CD4-positive, alpha-beta memory T cell (primary cell): ENCODE measurements at regions not wholly inside any gene's neighbourhood (a gene's known extent, or its start where the extent isn't known, plus 50 kb on each side); places are given as distances from the start of the nearest gene placed in this dataset.
"Not testable (repeated sequence)": the region's sequence is repeated elsewhere in the genome, so short reads cannot be mapped to it uniquely, and the experiment has no call there.

ENCODE experiments used
- CTCF ChIA-PET: fragments of 350-600 bp; sonication (Branson Sonifier 250); formaldehyde crosslinking; loops from one replicate; lab custom pipeline; 2021; ENCODE audit warnings: inconsistent platforms; ENCODE audit not compliant: partially characterized antibody; lab: Charles Lee
- POLR2A ChIA-PET: fragments of 350-600 bp; sonication (Branson Sonifier 250); formaldehyde crosslinking; loops from one replicate; lab custom pipeline; 2021; ENCODE audit not compliant: partially characterized antibody; lab: Charles Lee
- DNase-seq, 5 donors: peaks; one replicate each; pipeline versions ENCODE4 v3.0.0 to v3.0.0-alpha.2; 2020 to 2022; ENCODE audit warnings: mixed read lengths in 1 of 5
- H3K27ac ChIP-seq: one replicate; pipeline ENCODE4 v1.7.0; 2013; ENCODE audit warnings: low read depth, low read length
- H3K27me3 ChIP-seq: 2 replicates; pipeline ENCODE4 v1.7.0; 2013; ENCODE audit warnings: mild to moderate bottlenecking, low read length, moderate library complexity; ENCODE audit not compliant: insufficient read depth
- H3K36me3 ChIP-seq: 2 replicates; pipeline ENCODE4 v1.7.0; 2013; ENCODE audit warnings: mild to moderate bottlenecking, low read length, moderate library complexity; ENCODE audit not compliant: insufficient read depth
- H3K4me1 ChIP-seq: 2 replicates; pipeline ENCODE4 v1.7.0; 2013; ENCODE audit warnings: mild to moderate bottlenecking, low read length, moderate library complexity; ENCODE audit not compliant: insufficient read depth
- H3K4me3 ChIP-seq, 2 donors: one replicate each; pipeline ENCODE4 v1.7.0; 2013; ENCODE audit warnings: low read length in 2 of 2, mild to moderate bottlenecking in 1 of 2
- H3K9me3 ChIP-seq, 2 donors: one replicate each; pipeline ENCODE4 v1.7.0; 2013; ENCODE audit warnings: low read length in 2 of 2, control low read depth in 1 of 2; ENCODE audit not compliant: control insufficient read depth in 1 of 2
- H3K27ac Mint-ChIP-seq, 7 donors: one replicate each; pipeline ENCODE4 v1.8.0; 2020 to 2021; ENCODE audit warnings: mixed read lengths in 7 of 7, mild to moderate bottlenecking in 6 of 7, inconsistent platforms in 3 of 7, moderate library complexity in 3 of 7
- H3K27me3 Mint-ChIP-seq, 2 donors: one replicate each; pipeline ENCODE4 v1.8.0; 2020 to 2021; ENCODE audit warnings: mixed read lengths in 2 of 2
- H3K36me3 Mint-ChIP-seq, 2 donors: one replicate each; pipeline ENCODE4 v1.8.0; 2020 to 2021; ENCODE audit warnings: mixed read lengths in 2 of 2, inconsistent platforms in 1 of 2, mild to moderate bottlenecking in 1 of 2
- H3K4me1 Mint-ChIP-seq, 4 donors: one replicate each; pipeline ENCODE4 v1.8.0; 2020 to 2021; ENCODE audit warnings: mixed read lengths in 4 of 4, mild to moderate bottlenecking in 1 of 4
- H3K4me3 Mint-ChIP-seq, 8 donors: one replicate each; pipeline ENCODE4 v1.8.0; 2020 to 2021; ENCODE audit warnings: mixed read lengths in 8 of 8, mild to moderate bottlenecking in 7 of 8, moderate library complexity in 6 of 8, inconsistent platforms in 3 of 8
- H3K9me3 Mint-ChIP-seq, 8 donors: one replicate each; pipeline ENCODE4 v1.8.0; 2020 to 2021; ENCODE audit warnings: mixed read lengths in 8 of 8, mild to moderate bottlenecking in 5 of 8, inconsistent platforms in 3 of 8, moderate library complexity in 1 of 8
- intact Hi-C: fragments of 100-400 bp; cut with micrococcal nuclease; formaldehyde crosslinking; loops from one replicate; pipeline ENCODE4 v1.15.1; 2023

DNA sequence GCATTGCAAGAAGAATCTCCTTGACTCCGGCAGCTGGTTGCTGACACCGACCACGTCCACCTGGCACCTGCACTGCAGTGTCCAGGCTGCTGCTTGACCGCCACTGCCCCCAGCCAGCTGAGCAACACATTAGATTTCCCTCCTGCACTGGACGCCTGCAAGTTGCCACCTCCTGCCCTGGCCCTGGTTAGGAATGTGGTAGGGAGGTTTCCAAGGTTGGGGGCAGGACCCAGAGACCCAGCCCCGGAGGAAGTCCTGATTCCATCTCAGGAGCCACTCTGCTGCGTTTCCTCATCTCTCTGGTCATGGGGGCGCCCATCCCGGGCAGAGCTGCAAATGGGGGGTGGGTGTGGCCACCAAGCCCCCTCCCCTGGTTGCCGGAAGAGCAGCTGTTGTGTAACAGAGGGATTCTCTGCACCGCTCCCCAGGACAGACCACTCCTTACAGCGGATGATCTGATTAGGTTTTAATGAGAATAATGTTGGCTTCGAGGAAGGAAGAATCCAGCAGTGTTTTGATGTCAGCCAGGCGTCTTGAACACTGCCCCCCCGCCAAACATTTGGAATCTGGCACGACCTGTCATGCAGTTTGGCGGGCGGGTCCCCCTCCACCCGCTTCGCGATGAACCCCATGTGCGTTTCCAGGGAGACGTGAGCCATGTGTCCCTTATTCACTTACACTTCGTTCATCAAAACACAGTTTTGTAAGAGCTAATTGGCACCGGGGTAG lies 205.1 kb downstream of the NPIPB11 start:
- H3K4me3 Mint-ChIP-seq, H3K27me3 Mint-ChIP-seq, H3K36me3 ChIP-seq, H3K9me3 ChIP-seq, H3K4me1 ChIP-seq, H3K4me3 ChIP-seq, H3K27ac Mint-ChIP-seq, CTCF ChIA-PET, H3K27me3 ChIP-seq, POLR2A ChIA-PET, H3K4me1 Mint-ChIP-seq, intact Hi-C loops, H3K9me3 Mint-ChIP-seq, H3K27ac ChIP-seq, DNase-seq: not testable (repeated sequence)
- H3K36me3 Mint-ChIP-seq, result peaks cover 12 to 22% of the 10 kb centered on the region in 2 donors

DNA sequence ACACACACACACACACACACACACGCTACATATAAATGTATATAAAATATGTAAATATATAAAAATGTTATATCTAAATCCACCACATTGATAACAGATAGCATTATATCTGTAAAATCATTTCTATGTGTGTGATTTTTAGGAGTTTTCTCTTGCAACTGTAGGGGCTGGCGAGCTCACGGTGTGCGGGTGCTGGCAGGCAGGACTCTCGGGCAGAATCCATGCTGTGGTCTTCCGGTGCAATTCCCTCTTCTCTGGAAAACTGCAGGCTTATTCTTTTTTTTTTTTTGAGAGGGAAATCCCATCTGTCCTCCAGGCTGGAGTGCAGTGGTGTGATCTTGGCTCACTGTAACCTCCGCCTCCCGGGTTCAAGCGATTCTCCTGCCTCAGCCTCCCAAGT lies 205.8 kb downstream of the NPIPB11 start:
- H3K4me1 ChIP-seq, POLR2A ChIA-PET, H3K9me3 Mint-ChIP-seq, H3K36me3 ChIP-seq, H3K27me3 Mint-ChIP-seq, H3K4me1 Mint-ChIP-seq, H3K27me3 ChIP-seq, H3K9me3 ChIP-seq, H3K4me3 ChIP-seq, H3K4me3 Mint-ChIP-seq, H3K27ac ChIP-seq, intact Hi-C loops, CTCF ChIA-PET, DNase-seq: not testable (repeated sequence)
- Mint-ChIP-seq H3K27ac (peak overlapping the region in 1 of 7 donors; percentile 32), H3K36me3 (peaks cover 8 to 14% of the 10 kb centered on the region in 2 donors)

DNA sequence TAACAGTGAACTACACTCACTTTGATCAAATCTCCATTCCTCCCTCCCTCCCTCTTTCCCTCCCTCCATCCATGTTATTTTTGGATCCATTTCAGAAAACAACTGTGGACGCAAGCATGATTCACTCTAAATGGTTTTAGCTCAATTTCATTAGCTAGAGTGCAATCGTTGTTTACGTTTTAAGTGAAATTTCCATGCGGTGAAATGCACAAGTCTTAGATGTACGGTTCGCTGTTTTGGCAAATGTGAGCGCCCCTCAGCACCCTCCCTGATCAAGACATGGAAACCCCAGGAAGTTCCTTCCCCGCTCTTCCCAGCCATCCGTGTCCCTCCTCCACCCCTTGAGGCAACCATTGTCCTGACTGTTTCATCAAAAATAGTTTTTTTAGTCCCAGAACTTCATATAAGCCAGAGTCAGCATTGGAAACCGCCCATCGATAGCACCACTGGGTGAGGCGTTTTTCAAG lies 206.3 kb downstream of the NPIPB11 start:
- H3K9me3 Mint-ChIP-seq, H3K27ac ChIP-seq, DNase-seq, H3K4me1 ChIP-seq, POLR2A ChIA-PET, H3K4me1 Mint-ChIP-seq, H3K27me3 ChIP-seq, H3K36me3 ChIP-seq, H3K4me3 ChIP-seq, H3K9me3 ChIP-seq, CTCF ChIA-PET, H3K27me3 Mint-ChIP-seq, intact Hi-C loops, H3K4me3 Mint-ChIP-seq: not testable (repeated sequence)
- peak overlapping the region in 1 of 7 donors; percentile 32 for H3K27ac Mint-ChIP-seq
- peaks cover 7 to 12% of the 10 kb centered on the region in 2 donors for H3K36me3 Mint-ChIP-seq

DNA sequence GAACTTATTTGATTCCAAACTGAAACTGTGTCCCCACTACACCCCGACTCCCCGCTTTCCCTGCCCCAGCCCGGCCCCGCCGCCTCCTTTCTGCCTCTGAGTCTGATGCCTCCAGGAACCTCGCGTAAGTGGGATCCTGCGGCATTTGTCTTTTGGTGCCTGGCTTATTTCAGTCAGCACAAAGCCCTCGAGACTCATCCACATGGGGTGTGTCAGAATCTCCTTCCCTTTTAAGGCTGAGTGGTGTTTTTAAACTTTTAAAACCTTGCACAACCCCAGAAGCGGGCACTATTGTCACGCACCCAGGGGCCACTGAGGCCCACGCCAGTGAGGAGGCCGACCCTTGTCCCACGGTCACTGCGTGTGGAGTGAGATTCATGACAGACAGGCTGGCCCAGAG lies 206.9 kb downstream of the NPIPB11 start:
- H3K27me3 Mint-ChIP-seq, intact Hi-C loops, H3K9me3 Mint-ChIP-seq, H3K27ac Mint-ChIP-seq, H3K4me1 ChIP-seq, H3K4me1 Mint-ChIP-seq, H3K27ac ChIP-seq, H3K4me3 ChIP-seq, POLR2A ChIA-PET, DNase-seq, H3K36me3 ChIP-seq, CTCF ChIA-PET, H3K27me3 ChIP-seq, H3K9me3 ChIP-seq, H3K4me3 Mint-ChIP-seq: not testable (repeated sequence)
- H3K36me3 Mint-ChIP-seq, result peaks cover 7 to 14% of the 10 kb centered on the region in 2 donors

DNA sequence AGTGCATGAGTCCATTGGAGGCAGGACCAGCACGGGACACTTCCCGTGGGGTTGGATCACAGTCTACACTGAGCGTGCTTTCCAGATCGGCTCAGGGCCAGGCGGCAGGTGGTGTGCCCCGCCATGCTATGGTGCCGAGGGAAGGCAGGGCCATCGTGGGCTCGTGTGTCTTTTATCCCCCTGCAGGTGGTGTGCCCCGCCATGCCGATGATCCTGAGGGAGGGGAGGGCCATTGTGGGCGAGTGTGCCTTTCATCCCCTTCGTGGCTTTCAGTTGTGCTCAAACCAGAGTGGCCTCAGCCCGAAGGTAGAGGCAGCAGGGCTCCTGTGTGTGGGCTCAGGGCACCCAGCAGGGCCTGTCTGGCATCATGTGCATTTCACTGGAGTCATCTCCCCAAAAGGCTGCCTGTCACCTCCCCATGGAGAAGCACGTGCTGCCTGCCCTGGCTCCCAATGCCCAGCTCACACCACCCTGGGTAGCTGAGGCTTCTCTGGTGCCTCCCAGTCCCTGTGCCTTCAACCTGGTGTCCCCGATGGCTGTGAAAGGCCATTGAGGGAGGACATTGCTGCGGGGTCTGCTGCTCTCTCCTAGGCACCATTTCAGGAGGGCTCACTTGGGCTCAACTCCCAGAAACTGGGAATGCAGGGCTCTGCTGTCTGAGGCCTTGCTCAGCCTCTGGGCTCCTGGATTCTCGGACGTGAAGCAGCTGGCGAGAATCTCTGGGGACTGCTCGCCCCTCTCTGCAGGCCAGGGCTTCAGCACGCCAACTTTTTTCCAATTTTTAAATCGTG lies 207.6 kb downstream of the NPIPB11 start:
- ChIA-PET POLR2A (no interaction called here), CTCF (no interaction called here)
- H3K9me3 ChIP-seq, result no peaks in the 10 kb centered on the region
- H3K36me3 ChIP-seq, result no peaks in the 10 kb centered on the region
- no peak for DNase-seq
- no peaks in the 10 kb centered on the region for H3K27me3 ChIP-seq
- Mint-ChIP-seq H3K4me1 (peaks cover 0 to 7% (median under 1%) of the 10 kb centered on the region in 4 donors), H3K27ac (no peak overlapping the region), H3K36me3 (peaks cover 3 to 13% of the 10 kb centered on the region in 2 donors), H3K9me3 (no peaks in the 10 kb centered on the region), H3K27me3 (no peaks in the 10 kb centered on the region), H3K4me3 (no peak overlapping the region)
- no peak overlapping the region for H3K4me3 ChIP-seq
- no peak overlapping the region for H3K27ac ChIP-seq
- H3K4me1 ChIP-seq, result no peaks in the 10 kb centered on the region
- intact Hi-C loops, result no loop called here

DNA sequence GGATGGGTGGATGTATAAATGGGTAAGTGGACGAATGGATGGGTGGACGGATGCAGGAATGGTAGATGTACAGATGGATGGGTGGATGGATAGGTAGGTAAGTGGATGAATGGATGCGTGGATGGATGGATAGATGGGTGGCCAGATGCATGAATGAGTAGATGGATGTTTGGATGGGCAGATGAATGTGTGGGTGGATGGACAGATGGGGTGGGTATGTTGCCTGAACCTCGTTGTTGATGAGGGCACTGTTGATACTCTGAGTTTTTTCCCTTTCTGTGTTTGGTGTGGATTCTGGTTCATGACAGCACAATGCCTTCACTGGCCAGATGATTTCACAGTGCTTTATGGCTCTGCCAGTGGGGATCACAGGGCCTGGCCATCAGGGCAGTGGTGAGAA lies 208.3 kb downstream of the NPIPB11 start:
- no peak overlapping the region for H3K4me3 Mint-ChIP-seq
- no peaks in the 10 kb centered on the region for H3K27me3 Mint-ChIP-seq
- no peaks in the 10 kb centered on the region for H3K36me3 ChIP-seq
- ChIA-PET POLR2A (no interaction called here), CTCF (no interaction called here)
- H3K4me1 ChIP-seq, result no peaks in the 10 kb centered on the region
- H3K4me1 Mint-ChIP-seq, result peaks cover 0 to 7% (median under 1%) of the 10 kb centered on the region in 4 donors
- H3K4me3 ChIP-seq, result no peak overlapping the region
- no peak for DNase-seq
- H3K36me3 Mint-ChIP-seq, result peaks cover 3 to 15% of the 10 kb centered on the region in 2 donors
- no peak overlapping the region for H3K27ac Mint-ChIP-seq
- H3K9me3 Mint-ChIP-seq, result no peaks in the 10 kb centered on the region
- intact Hi-C loops, result no loop called here
- H3K27ac ChIP-seq, result no peak overlapping the region
- no peaks in the 10 kb centered on the region for H3K9me3 ChIP-seq
- H3K27me3 ChIP-seq, result no peaks in the 10 kb centered on the region

DNA sequence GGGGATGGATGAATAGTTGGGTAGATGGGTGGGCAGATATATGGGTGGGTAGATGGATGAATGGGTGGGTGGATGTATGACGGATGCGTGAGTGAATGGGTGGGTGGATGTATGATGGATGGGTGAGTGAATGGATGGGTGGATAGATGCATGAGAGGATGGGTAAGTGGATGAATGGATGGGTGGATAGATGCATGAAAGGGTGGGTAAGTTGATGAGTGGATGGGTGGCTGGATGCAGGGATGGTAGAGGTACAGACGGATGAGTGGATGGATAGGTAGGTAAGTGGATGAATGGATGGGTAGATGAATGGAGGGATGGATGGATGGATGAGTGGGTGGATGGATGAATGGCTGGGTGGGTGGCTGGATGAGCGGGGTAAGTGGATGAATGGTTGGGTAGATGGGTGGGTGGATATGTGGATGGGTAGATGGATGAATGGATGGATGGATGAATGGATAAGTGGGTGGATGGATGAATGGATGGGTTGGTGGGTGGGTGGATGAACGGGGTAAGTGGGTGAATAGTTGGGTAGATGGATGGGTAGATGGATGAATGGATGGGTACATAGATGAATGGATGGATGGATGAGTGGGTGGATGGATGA lies 208.9 kb downstream of the NPIPB11 start:
- H3K4me1 ChIP-seq, H3K27me3 Mint-ChIP-seq, CTCF ChIA-PET, H3K27me3 ChIP-seq, H3K36me3 ChIP-seq, H3K27ac Mint-ChIP-seq, H3K9me3 ChIP-seq, H3K9me3 Mint-ChIP-seq, H3K4me1 Mint-ChIP-seq, POLR2A ChIA-PET, H3K4me3 ChIP-seq, H3K4me3 Mint-ChIP-seq, intact Hi-C loops, DNase-seq, H3K27ac ChIP-seq: not testable (repeated sequence)
- H3K36me3 Mint-ChIP-seq, result peaks cover 6 to 15% of the 10 kb centered on the region in 2 donors
